H1 (cell line): ENCODE measurements at regions not wholly inside any gene's neighbourhood (a gene's known extent, or its start where the extent isn't known, plus 50 kb on each side); places are given as distances from the start of the nearest gene placed in this dataset.

Experiments used
- CTCF ChIA-PET: fragments of 300-600 bp; sonication (Branson Sonifier 250); formaldehyde crosslinking; loops from one replicate; lab custom pipeline; 2021; ENCODE audit not compliant: partially characterized antibody; lab: Charles Lee
- POLR2A ChIA-PET: fragments of 300-600 bp; sonication (Branson Sonifier 250); formaldehyde crosslinking; loops from one replicate; lab custom pipeline; 2021; ENCODE audit warnings: inconsistent platforms; ENCODE audit not compliant: partially characterized antibody; lab: Charles Lee
- DNase-seq, 2 experiments: peaks; one replicate each; pipeline versions ENCODE4 v3.0.0 to v3.0.0-alpha.2; 2010 to 2022; ENCODE audit warnings: low spot score in 2 of 2, low read depth in 1 of 2, mixed read lengths in 1 of 2
- FAIRE-seq: peaks from 2 replicates; lab custom pipeline; 2011; peaks lifted over from hg19 to GRCh38; lab: Jason Lieb, UNC
- H2AFZ ChIP-seq: 2 replicates; pipeline ENCODE4 v1.8.1; 2012; ENCODE audit warnings: low read length, inconsistent platforms
- H2AK5ac ChIP-seq: 2 replicates; pipeline ENCODE4 v1.6.1; 2013; ENCODE audit warnings: low read depth, low read length
- H2BK120ac ChIP-seq: replicated peaks from 2 replicates; pipeline ENCODE3; 2013; ENCODE audit warnings: low read depth, low read length, inconsistent platforms
- H2BK12ac ChIP-seq: 2 replicates; pipeline ENCODE4 v1.6.1; 2013; ENCODE audit warnings: low read depth, low read length
- H2BK15ac ChIP-seq: 2 replicates; pipeline ENCODE4 v1.6.1; 2013; ENCODE audit warnings: low read length
- H2BK20ac ChIP-seq: 2 replicates; pipeline ENCODE4 v1.6.1; 2013; ENCODE audit warnings: low read length
- H2BK5ac ChIP-seq: 2 replicates; pipeline ENCODE4 v1.6.1; 2013; ENCODE audit warnings: low read depth, low read length
- H3K14ac ChIP-seq: 2 replicates; pipeline ENCODE4 v1.6.1; 2013; ENCODE audit warnings: inconsistent platforms; ENCODE audit not compliant: insufficient read length
- H3K18ac ChIP-seq: 2 replicates; pipeline ENCODE4 v1.6.1; 2013; ENCODE audit warnings: low read length; ENCODE audit errors: extremely low read depth
- H3K23ac ChIP-seq: 2 replicates; pipeline ENCODE4 v1.6.1; 2013; ENCODE audit warnings: inconsistent platforms; ENCODE audit not compliant: insufficient read length
- H3K23me2 ChIP-seq: 2 replicates; pipeline ENCODE4 v1.6.1; 2013; ENCODE audit warnings: low read depth, low read length
- H3K27ac ChIP-seq: 2 replicates; pipeline ENCODE4 v1.6.1; 2011; ENCODE audit warnings: low read depth, low read length, inconsistent platforms
- H3K27me3 ChIP-seq, 4 experiments: replicated peaks in 1 of 4; 1 replicate in 1 of 4; 2 replicates in 3 of 4; pipeline versions ENCODE4 v1.6.1 to v1.8.1; 2011 to 2013; ENCODE audit warnings: low read length in 3 of 4, mild to moderate bottlenecking in 3 of 4, inconsistent platforms in 2 of 4, mixed read lengths in 2 of 4, moderate library complexity in 1 of 4; ENCODE audit not compliant: control insufficient read depth in 3 of 4, insufficient read depth in 3 of 4; ENCODE audit errors: extremely low read depth in 1 of 4
- H3K36me3 ChIP-seq, 4 experiments: 2 replicates each; pipeline versions ENCODE4 v1.6.1 to v1.8.1; 2011 to 2013; ENCODE audit warnings: mild to moderate bottlenecking in 4 of 4, low read length in 3 of 4, moderate library complexity in 2 of 4, control low read depth in 1 of 4, inconsistent platforms in 1 of 4; ENCODE audit not compliant: insufficient read depth in 4 of 4, control insufficient read depth in 2 of 4
- H3K4ac ChIP-seq: replicated peaks from 2 replicates; pipeline ENCODE3; 2013; ENCODE audit warnings: low read length, low read depth, mixed read lengths, inconsistent platforms; ENCODE audit not compliant: insufficient read length
- H3K4me1 ChIP-seq, 4 experiments: replicated peaks in 1 of 4; 1 replicate in 1 of 4; 2 replicates in 3 of 4; pipeline versions ENCODE4 v1.6.1 to v1.8.1; 2011 to 2013; ENCODE audit warnings: low read length in 3 of 4, inconsistent platforms in 2 of 4, mixed read lengths in 1 of 4; ENCODE audit not compliant: insufficient read depth in 4 of 4, control insufficient read depth in 3 of 4
- H3K4me2 ChIP-seq, 2 experiments: 2 replicates each; pipeline versions ENCODE4 v1.6.1 to v1.8.1; 2011 to 2013; ENCODE audit warnings: low read depth in 2 of 2, low read length in 2 of 2, control low read depth in 1 of 2, inconsistent platforms in 1 of 2, mild to moderate bottlenecking in 1 of 2; ENCODE audit not compliant: insufficient read depth in 1 of 2
- H3K4me3 ChIP-seq, 4 experiments: fragments of 200-600, 300-600 bp in 1 of 4; sonication (generic), shearing (Covaris generic), sonication (Bioruptor Twin) in 1 of 4; 2 replicates each; pipeline versions ENCODE4 v1.5.1 to v1.8.1; 2011 to 2016; ENCODE audit warnings: low read length in 4 of 4, low read depth in 3 of 4, control low read depth in 2 of 4, inconsistent platforms in 2 of 4, mild to moderate bottlenecking in 2 of 4, mixed read lengths in 1 of 4, moderate library complexity in 1 of 4; ENCODE audit not compliant: insufficient read depth in 2 of 4; ENCODE audit errors: extremely low read depth in 1 of 4
- H3K56ac ChIP-seq: replicated peaks from 2 replicates; pipeline ENCODE3; 2013; ENCODE audit warnings: low read depth, mild to moderate bottlenecking, mixed read lengths, low read length, inconsistent platforms; ENCODE audit not compliant: insufficient read length
- H3K79me1 ChIP-seq: 2 replicates; pipeline ENCODE4 v1.6.1; 2013; ENCODE audit warnings: low read depth, low read length, control low read depth
- H3K79me2 ChIP-seq, 2 experiments: 2 replicates each; pipeline versions ENCODE4 v1.6.1 to v1.8.1; 2012 to 2013; ENCODE audit warnings: low read length in 2 of 2, mild to moderate bottlenecking in 2 of 2, inconsistent platforms in 1 of 2; ENCODE audit not compliant: insufficient read depth in 2 of 2, control insufficient read depth in 1 of 2
- H3K9ac ChIP-seq, 4 experiments: replicated peaks in 1 of 4; 1 replicate in 1 of 4; 2 replicates in 3 of 4; pipeline versions ENCODE4 v1.6.1 to v1.8.1; 2011 to 2013; ENCODE audit warnings: low read depth in 3 of 4, low read length in 3 of 4, control low read depth in 2 of 4, mild to moderate bottlenecking in 2 of 4, moderate library complexity in 2 of 4, inconsistent platforms in 1 of 4; ENCODE audit errors: extremely low read depth in 1 of 4
- H3K9me3 ChIP-seq, 2 experiments: 2 replicates each; pipeline versions ENCODE4 v1.6.1 to v1.8.1; 2012 to 2013; ENCODE audit warnings: mild to moderate bottlenecking in 2 of 2, moderate library complexity in 2 of 2, control low read depth in 1 of 2, inconsistent platforms in 1 of 2, low read depth in 1 of 2, low read length in 1 of 2, mixed read lengths in 1 of 2; ENCODE audit not compliant: insufficient read depth in 2 of 2
- H4K20me1 ChIP-seq, 2 experiments: replicated peaks in 1 of 2; 2 replicates each; pipeline versions ENCODE3 to v1.8.1; 2011 to 2013; ENCODE audit warnings: inconsistent platforms in 2 of 2, low read length in 2 of 2, mild to moderate bottlenecking in 1 of 2; ENCODE audit not compliant: insufficient read depth in 2 of 2, control insufficient read depth in 1 of 2
- H4K5ac ChIP-seq: 2 replicates; pipeline ENCODE4 v1.6.1; 2013; ENCODE audit warnings: low read length, low read depth, mixed read lengths, inconsistent platforms; ENCODE audit not compliant: insufficient read length
- H4K8ac ChIP-seq: 2 replicates; pipeline ENCODE4 v1.8.0; 2013; ENCODE audit warnings: mild to moderate bottlenecking, moderate library complexity, low read length, inconsistent platforms; ENCODE audit not compliant: insufficient read depth; ENCODE audit errors: extremely low read depth
- H4K91ac ChIP-seq: replicated peaks from 2 replicates; pipeline ENCODE3; 2013; ENCODE audit warnings: low read length, mixed read lengths, inconsistent platforms; ENCODE audit not compliant: insufficient read length
- BRCA1 ChIP-seq: IDR thresholded peaks from 2 replicates; pipeline ENCODE4 v1.6.1; 2012; ENCODE audit warnings: low read depth, low read length, improper control_type of control experiment
- CHD2 ChIP-seq: IDR thresholded peaks from 2 replicates; pipeline ENCODE4 v1.6.1; 2012; ENCODE audit warnings: low read length, improper control_type of control experiment
- CREB1 ChIP-seq: IDR thresholded peaks from 2 replicates; pipeline ENCODE4 v1.6.1; 2012; ENCODE audit warnings: inconsistent platforms
- CTBP2 ChIP-seq: IDR thresholded peaks from 2 replicates; pipeline ENCODE4 v1.7.0; 2011; ENCODE audit warnings: borderline replicate concordance, mild to moderate bottlenecking, moderate library complexity, mixed read lengths, low read length; ENCODE audit not compliant: insufficient read depth, insufficient read length
- KDM1A ChIP-seq: fragments of 200-600, 300-600 bp; sonication (generic); IDR thresholded peaks from 2 replicates; pipeline ENCODE4 v1.7.1; 2016; ENCODE audit warnings: mild to moderate bottlenecking, low read length, borderline replicate concordance
- NANOG ChIP-seq: IDR thresholded peaks from 2 replicates; pipeline ENCODE4 v1.6.1; 2011; ENCODE audit warnings: low read length, low read depth, mild to moderate bottlenecking, inconsistent platforms; ENCODE audit not compliant: insufficient read depth, poor library complexity, severe bottlenecking
- SIRT6 ChIP-seq: IDR thresholded peaks from one replicate; pipeline ENCODE4 v1.7.1; 2012; ENCODE audit warnings: low read length, inconsistent platforms
- SP4 ChIP-seq: IDR thresholded peaks from 2 replicates; pipeline ENCODE4 v1.6.1; 2012; ENCODE audit warnings: low read length, inconsistent platforms
- SRF ChIP-seq: IDR thresholded peaks from 2 replicates; pipeline ENCODE4 v1.6.1; 2011; ENCODE audit warnings: mild to moderate bottlenecking, low read depth, low read length, moderate library complexity
- WGBS, 2 experiments: shearing (Covaris generic) in 1 of 2; methylation state at CpG; one replicate each; pipeline versions ENCODE4 v1.1.6 to v1.1.7; 2013 to 2015; ENCODE audit warnings: low lambda C conversion rate in 2 of 2, mixed read lengths in 2 of 2, inconsistent platforms in 1 of 2, low coverage in 1 of 2, missing lambda C conversion rate in 1 of 2; ENCODE audit not compliant: insufficient replicate concordance in 2 of 2, insufficient coverage in 1 of 2, insufficient read length in 1 of 2; ENCODE audit errors: extremely low coverage in 1 of 2, missing lambda C conversion rate in 1 of 2; 5-methylcytosine and 5-hydroxymethylcytosine counted together

- FAIRE-seq: no peak
- H3K4me3 ChIP-seq: no peak overlapping the region
- H2BK12ac ChIP-seq: no peak overlapping the region
- no peak overlapping the region for H3K4me2 ChIP-seq
- no peak overlapping the region for H2AFZ ChIP-seq
- H2AK5ac ChIP-seq: no peak overlapping the region
- no peak overlapping the region for H3K14ac ChIP-seq
- H3K4ac ChIP-seq: no peak overlapping the region
- H4K5ac ChIP-seq: no peak overlapping the region
- no peak overlapping the region for H2BK20ac ChIP-seq
- no peak overlapping the region for H2BK15ac ChIP-seq
- H3K18ac ChIP-seq: no peak overlapping the region
- no peaks in the 10 kb centered on the region for H3K27me3 ChIP-seq
- H3K4me1 ChIP-seq: peaks cover 0 to 14% (median 5%) of the 10 kb centered on the region in 4 experiments; a peak in 4 of 7 replicates
- H3K9me3 ChIP-seq: no peaks in the 10 kb centered on the region
- no peak for DNase-seq
- no peaks in the 10 kb centered on the region for H3K23me2 ChIP-seq
- H4K91ac ChIP-seq: no peak overlapping the region
- no peaks in the 10 kb centered on the region for H4K20me1 ChIP-seq
- H3K79me1 ChIP-seq: no peaks in the 10 kb centered on the region
- H2BK120ac ChIP-seq: no peak overlapping the region
- TF ChIP-seq CREB1 (no peak), CHD2 (no peak), SRF (no peak), SIRT6 (no peak), KDM1A (no peak), SP4 (no peak), NANOG (no peak), CTBP2 (no peak), BRCA1 (no peak)
- TF ChIP-seq, all 59 proteins: peak for 0
- POLR2A ChIA-PET: no interaction called here
- no peaks in the 10 kb centered on the region for H3K79me2 ChIP-seq
- H3K36me3 ChIP-seq: no peaks in the 10 kb centered on the region; a peak in 1 of 8 replicates
- CTCF ChIA-PET: no interaction called here
- H4K8ac ChIP-seq: no peak overlapping the region
- H3K56ac ChIP-seq: no peak overlapping the region
- H3K27ac ChIP-seq: no peak overlapping the region
- H2BK5ac ChIP-seq: no peak overlapping the region
- no peak overlapping the region for H3K9ac ChIP-seq
- WGBS, 2 experiments: 100% methylated on average over 2 of the region's 2 CpGs; no CpG with 5 or more reads in 1 of the 2 experiments
- no peak overlapping the region for H3K23ac ChIP-seq
These were observed 480.9 kb upstream of the CD180 start for GRCh38 chr5:67677422-67677970.
